Neural cell (in vitro differentiated cells): ENCODE measurements at regions not wholly inside any gene's neighbourhood (a gene's known extent, or its start where the extent isn't known, plus 50 kb on each side); places are given as distances from the start of the nearest gene placed in this dataset.

Experiments used
- H2AFZ ChIP-seq: fragments of 200-600, 300-800 bp; sonication (generic), shearing (Covaris generic); 2 replicates; pipeline ENCODE4 v1.6.0; 2014; ENCODE audit warnings: low read depth, mild to moderate bottlenecking, antibody characterized with exemption, low read length, moderate library complexity
- H3F3A ChIP-seq: fragments of 200-600 bp; shearing (Covaris generic); 2 replicates; pipeline ENCODE4 v1.6.1; 2016; ENCODE audit warnings: mild to moderate bottlenecking, moderate library complexity, mixed read lengths, antibody characterized with exemption, low read length; ENCODE audit not compliant: insufficient read depth, poor library complexity, severe bottlenecking
- H3K27ac ChIP-seq: fragments of 200-600, 300-800 bp; sonication (generic), shearing (Covaris generic); 2 replicates; pipeline ENCODE4 v1.5.1; 2014; ENCODE audit warnings: mild to moderate bottlenecking, low read length, moderate library complexity
- H3K27me3 ChIP-seq: fragments of 300-800, 200-600 bp; sonication (generic), shearing (Covaris generic); 2 replicates; pipeline ENCODE4 v1.6.0; 2014; ENCODE audit warnings: mild to moderate bottlenecking, low read depth, low read length, moderate library complexity; ENCODE audit not compliant: insufficient read depth
- H3K36me3 ChIP-seq: fragments of 300-800, 200-600 bp; sonication (generic), shearing (Covaris generic); 2 replicates; pipeline ENCODE4 v1.5.1; 2014; ENCODE audit warnings: mild to moderate bottlenecking, antibody characterized with exemption, low read length, moderate library complexity; ENCODE audit not compliant: insufficient read depth
- H3K4me2 ChIP-seq: fragments of 300-800, 200-600 bp; sonication (generic), shearing (Covaris generic); 2 replicates; pipeline ENCODE4 v1.6.0; 2014; ENCODE audit warnings: mild to moderate bottlenecking, low read length
- H3K4me3 ChIP-seq: fragments of 300-800, 200-600 bp; sonication (generic), shearing (Covaris generic); 2 replicates; pipeline ENCODE4 v1.5.1; 2014; ENCODE audit warnings: mild to moderate bottlenecking, low read length, moderate library complexity
- H3K79me2 ChIP-seq: fragments of 200-600 bp; shearing (Covaris generic); replicated peaks from 2 replicates; pipeline ENCODE4 v1.6.0; 2014; ENCODE audit warnings: mild to moderate bottlenecking, low read length, moderate library complexity; ENCODE audit not compliant: insufficient read depth
- H3K9ac ChIP-seq: fragments of 300-800, 200-600 bp; sonication (generic), shearing (Covaris generic); 2 replicates; pipeline ENCODE4 v1.6.1; 2016; ENCODE audit warnings: mild to moderate bottlenecking, low read length, mixed read lengths
- H3K9me2 ChIP-seq: fragments of 200-600 bp; shearing (Covaris generic); 2 replicates; pipeline ENCODE4 v1.6.1; 2016; ENCODE audit warnings: mild to moderate bottlenecking, low read length, mixed read lengths; ENCODE audit not compliant: insufficient read depth
- H3K9me3 ChIP-seq: fragments of 200-600, 300-800 bp; sonication (generic), shearing (Covaris generic); 2 replicates; pipeline ENCODE4 v1.6.1; 2016; ENCODE audit warnings: mild to moderate bottlenecking, mixed run types, low read length, moderate library complexity, mixed read lengths
- H4K20me1 ChIP-seq: fragments of 200-600 bp; shearing (Covaris generic); 2 replicates; pipeline ENCODE4 v1.6.1; 2016; ENCODE audit warnings: mild to moderate bottlenecking, mixed run types; ENCODE audit not compliant: insufficient read depth
- CTCF ChIP-seq: fragments of 450-650 bp; IDR thresholded peaks from 2 replicates; pipeline ENCODE4 v1.5.1; 2014; ENCODE audit warnings: antibody characterized with exemption, mild to moderate bottlenecking, moderate library complexity; ENCODE audit not compliant: poor library complexity, severe bottlenecking
- EP300 ChIP-seq: fragments of 450-650 bp; conservative IDR thresholded peaks from 2 replicates; pipeline ENCODE4 v1.6.1; 2014; ENCODE audit warnings: antibody characterized with exemption, mild to moderate bottlenecking, moderate library complexity; ENCODE audit not compliant: poor library complexity, severe bottlenecking
- EZH2 ChIP-seq: fragments of 200-600, 300-800 bp; shearing (Covaris generic), sonication (generic); IDR thresholded peaks from 2 replicates; pipeline ENCODE4 v1.6.1; 2014; ENCODE audit warnings: antibody characterized with exemption, low read length, borderline replicate concordance, mild to moderate bottlenecking; ENCODE audit not compliant: insufficient read depth, poor library complexity, severe bottlenecking
- MXI1 ChIP-seq: fragments of 450-650 bp; conservative IDR thresholded peaks from 2 replicates; pipeline ENCODE4 v1.6.1; 2014; ENCODE audit warnings: antibody characterized with exemption, mild to moderate bottlenecking; ENCODE audit not compliant: poor library complexity, severe bottlenecking
- POLR2AphosphoS5 ChIP-seq: IDR thresholded peaks from 2 replicates; pipeline ENCODE4 v1.6.1; 2012
- RAD21 ChIP-seq: fragments of 450-650 bp; conservative IDR thresholded peaks from 2 replicates; pipeline ENCODE4 v1.6.1; 2014; ENCODE audit warnings: antibody characterized with exemption, mild to moderate bottlenecking, moderate library complexity
- REST ChIP-seq: IDR thresholded peaks from 2 replicates; pipeline ENCODE4 v1.6.1; 2012; ENCODE audit warnings: borderline replicate concordance
- SMC3 ChIP-seq: fragments of 450-650 bp; conservative IDR thresholded peaks from 2 replicates; pipeline ENCODE4 v1.6.1; 2014; ENCODE audit warnings: antibody characterized with exemption, mild to moderate bottlenecking, moderate library complexity; ENCODE audit not compliant: poor library complexity
- TAF1 ChIP-seq: IDR thresholded peaks from 2 replicates; pipeline ENCODE4 v1.6.1; 2012; ENCODE audit warnings: low read depth

- no peak overlapping the region for H3K9ac ChIP-seq
- no peak overlapping the region for H2AFZ ChIP-seq
- no peak overlapping the region for H3K27ac ChIP-seq
- no peaks in the 10 kb centered on the region for H3K9me2 ChIP-seq
- no peaks in the 10 kb centered on the region for H3K36me3 ChIP-seq
- H4K20me1 ChIP-seq, result no peaks in the 10 kb centered on the region
- H3K4me3 ChIP-seq, result no peak overlapping the region
- no peaks in the 10 kb centered on the region for H3K9me3 ChIP-seq
- H3K79me2 ChIP-seq, result no peaks in the 10 kb centered on the region
- no peak for TF ChIP-seq CTCF
- TF ChIP-seq MXI1, result no peak
- TF ChIP-seq SMC3, result no peak
- TF ChIP-seq RAD21, result no peak
- no peak for TF ChIP-seq EP300
- TF ChIP-seq TAF1, result no peak
- no peak for TF ChIP-seq REST
- no peak for TF ChIP-seq EZH2
- H3K4me2 ChIP-seq, result no peak overlapping the region
- no peaks in the 10 kb centered on the region for H3K27me3 ChIP-seq
- no peaks in the 10 kb centered on the region for H3F3A ChIP-seq
Measured at GRCh38 chr2:237199082-237199481, 113.4 kb downstream of the COPS8 start.

GRCh38 chr2:237199577-237199976 lies 113.9 kb downstream of the COPS8 start:
- no peaks in the 10 kb centered on the region for H3K9me3 ChIP-seq
- H3K36me3 ChIP-seq, result no peaks in the 10 kb centered on the region
- no peaks in the 10 kb centered on the region for H3K79me2 ChIP-seq
- no peaks in the 10 kb centered on the region for H4K20me1 ChIP-seq
- H3K4me3 ChIP-seq, result no peak overlapping the region
- no peak overlapping the region for H3K9ac ChIP-seq
- no peak overlapping the region for H2AFZ ChIP-seq
- no peak overlapping the region for H3K27ac ChIP-seq
- TF ChIP-seq TAF1, result no peak
- TF ChIP-seq EP300, result no peak
- no peak for TF ChIP-seq REST
- no peak for TF ChIP-seq MXI1
- no peak for TF ChIP-seq SMC3
- no peak for TF ChIP-seq RAD21
- no peak for TF ChIP-seq EZH2
- TF ChIP-seq CTCF, result no peak
- no peak for TF ChIP-seq POLR2AphosphoS5
- H3K9me2 ChIP-seq, result no peaks in the 10 kb centered on the region
- no peak overlapping the region for H3K4me2 ChIP-seq
- no peaks in the 10 kb centered on the region for H3K27me3 ChIP-seq
- H3F3A ChIP-seq, result no peaks in the 10 kb centered on the region
